SIG-M5 treated with dmso at 0.1 percent for 504 hours (cell line): ENCODE measurements at regions not wholly inside any gene's neighbourhood (a gene's known extent, or its start where the extent isn't known, plus 50 kb on each side); places are given as distances from the start of the nearest gene placed in this dataset.
"Not testable (repeated sequence)": the region's sequence is repeated elsewhere in the genome, so short reads cannot be mapped to it uniquely, and the experiment has no call there.

Experiments
- DNase-seq: peaks from one replicate; lab custom pipeline; 2025; ENCODE audit not compliant: unreplicated experiment; lab: John Stamatoyannopoulos, UW

GRCh38 chr1:173257805-173258204, 50.7 kb upstream of the TNFSF4 start:
- no peak for DNase-seq

DNA sequence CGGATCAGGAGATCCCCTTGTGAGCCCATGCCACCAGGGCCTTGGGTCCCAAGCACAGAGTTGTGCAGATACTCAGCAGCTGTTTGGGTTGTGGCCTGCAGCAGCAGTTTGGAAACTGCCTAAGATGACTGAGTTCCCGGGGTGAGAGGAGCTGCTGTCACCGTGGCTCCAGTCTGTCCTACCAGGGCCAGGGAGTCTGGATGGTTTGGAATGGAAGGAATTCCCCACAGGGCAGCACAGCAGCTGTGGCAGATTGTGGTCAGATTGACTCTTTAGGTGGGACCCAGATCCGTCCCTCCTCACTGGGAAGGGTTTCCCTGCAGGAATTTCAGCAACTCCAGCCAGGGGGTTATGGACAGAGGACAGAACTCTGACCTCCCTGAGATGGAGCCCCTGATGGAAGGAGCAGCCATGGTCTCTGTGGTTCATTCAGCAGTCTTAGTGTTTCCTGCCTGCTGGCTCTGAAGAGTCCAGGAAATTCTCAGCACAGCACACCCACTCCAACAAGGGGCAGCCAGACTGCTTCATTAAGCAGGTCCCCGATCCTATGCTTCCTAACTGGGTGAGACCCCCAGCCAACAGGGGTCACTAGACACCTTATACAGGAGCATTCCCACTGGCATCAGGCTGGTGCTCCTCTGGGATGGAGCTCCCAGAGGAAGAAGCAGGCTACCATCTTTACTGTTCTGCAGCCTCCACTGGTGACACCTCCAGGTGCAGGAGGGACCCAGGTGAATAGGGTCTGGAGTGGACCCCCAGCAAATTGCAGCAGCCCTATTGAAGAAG, 51.5 kb upstream of the TNFSF4 start:
- DNase-seq = no peak

- not testable (repeated sequence) for DNase-seq
These were observed 53.2 kb upstream of the TNFSF4 start for GRCh38 chr1:173260329-173260728.

- no peak for DNase-seq
These were observed 59.7 kb upstream of the TNFSF4 start for GRCh38 chr1:173266841-173267240.

DNA sequence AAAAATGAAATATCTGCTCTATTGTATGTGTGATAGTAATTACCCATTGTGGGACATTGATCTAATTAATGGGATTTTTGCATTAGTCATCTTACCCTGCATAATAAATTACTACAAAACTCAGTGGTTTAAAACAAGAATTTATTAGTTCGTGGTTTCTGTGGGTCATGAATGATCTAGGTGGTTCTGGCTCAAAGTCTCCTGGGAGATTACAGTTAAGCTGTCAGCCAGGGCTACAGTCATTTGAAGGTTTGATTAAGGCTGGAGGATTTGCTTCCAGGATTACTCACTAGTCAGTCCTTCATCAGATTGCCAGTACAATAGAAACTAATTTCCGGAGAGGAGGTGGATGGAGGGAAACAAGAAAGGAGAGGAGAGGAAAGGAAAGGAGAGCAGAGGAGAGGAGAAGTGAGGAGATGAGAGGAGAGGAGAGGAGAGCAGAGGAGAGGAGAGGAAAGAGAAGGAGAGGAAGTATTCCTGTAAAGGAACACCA, 60.4 kb upstream of the TNFSF4 start:
- DNase-seq = no peak

- DNase-seq = no peak
These were observed 61.1 kb upstream of the TNFSF4 start for GRCh38 chr1:173268261-173268660.

- no peak for DNase-seq
These were observed 61.7 kb upstream of the TNFSF4 start for GRCh38 chr1:173268786-173269277.

GRCh38 chr1:173269490-173270230, 62.5 kb upstream of the TNFSF4 start:
- DNase-seq = no peak

DNA sequence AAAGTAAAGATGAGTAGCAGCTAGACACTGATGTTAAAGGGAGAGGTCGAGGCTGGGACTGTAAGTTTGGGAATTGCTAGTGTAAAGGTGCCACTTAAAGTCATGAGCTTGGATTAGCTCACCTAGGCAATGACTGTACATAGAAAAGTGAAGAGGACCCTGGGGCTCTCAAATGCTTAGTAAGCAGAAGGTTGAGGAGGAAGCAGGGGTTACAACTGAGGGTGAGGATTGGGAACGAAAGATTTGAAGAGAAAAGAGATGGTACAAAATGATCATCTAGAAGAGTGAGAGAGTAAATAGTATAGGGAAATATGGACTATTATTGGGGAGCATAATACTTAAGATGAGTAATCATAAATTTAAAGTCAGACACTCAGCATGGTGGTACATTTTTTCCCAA, 63.1 kb upstream of the TNFSF4 start:
- DNase-seq = no peak

GRCh38 chr1:173271021-173271420, 63.9 kb upstream of the TNFSF4 start:
- DNase-seq = not testable (repeated sequence)

DNA sequence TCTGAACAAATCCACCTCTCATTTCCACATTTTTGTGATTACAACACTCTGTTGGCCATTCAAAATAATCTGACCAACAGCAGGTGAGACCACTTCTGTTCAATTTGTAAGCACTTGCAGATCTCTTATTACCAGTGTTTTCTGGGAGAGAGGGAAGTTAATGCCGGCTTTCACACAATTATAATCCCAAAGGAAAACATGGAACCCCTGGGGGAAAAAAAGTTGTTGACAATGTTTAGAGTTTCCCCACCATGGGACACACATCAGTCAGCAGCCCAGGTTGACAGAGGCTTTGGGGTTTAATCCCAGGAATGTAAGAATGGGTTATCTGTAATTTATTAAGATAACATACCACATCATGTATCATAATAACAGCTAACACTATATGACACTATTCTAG, 68.4 kb upstream of the TNFSF4 start:
- DNase-seq = no peak

- no peak for DNase-seq
These were observed 70.0 kb upstream of the TNFSF4 start for GRCh38 chr1:173276922-173277800.

DNA sequence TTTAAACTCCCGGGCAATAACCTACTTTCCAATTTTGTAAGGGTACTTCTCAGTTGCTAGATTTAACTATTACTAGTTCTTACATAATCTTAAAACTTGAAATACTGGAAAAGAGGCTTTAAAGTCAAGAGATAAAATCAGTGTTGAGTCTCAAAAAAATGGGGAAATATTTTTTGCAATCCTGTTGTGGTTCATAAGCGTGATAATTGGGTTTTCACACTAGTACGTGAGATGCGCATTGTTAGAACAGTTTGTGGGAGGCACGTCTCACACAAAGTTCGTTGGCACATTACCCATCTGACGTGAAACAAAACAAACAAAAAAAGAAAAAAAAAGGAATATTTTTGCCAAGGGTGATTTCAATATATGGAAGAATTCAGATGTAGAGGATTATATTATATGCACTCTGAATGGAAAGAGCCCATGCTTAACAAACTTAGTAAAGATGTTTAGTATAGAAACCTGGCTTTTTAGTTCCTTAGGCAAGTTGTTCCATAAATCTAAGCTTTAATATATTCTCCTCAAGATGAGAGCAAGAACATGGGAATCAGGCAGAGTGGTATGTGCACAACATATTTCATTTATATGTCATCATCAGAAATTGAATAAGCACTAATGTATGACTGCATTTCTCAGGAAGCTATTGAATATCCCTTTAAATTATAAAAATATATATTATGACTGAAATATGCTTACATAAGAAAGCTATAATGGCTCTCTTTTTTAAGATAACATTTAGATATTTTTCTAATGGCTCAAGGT, 73.9 kb upstream of the TNFSF4 start:
- no peak for DNase-seq

DNA sequence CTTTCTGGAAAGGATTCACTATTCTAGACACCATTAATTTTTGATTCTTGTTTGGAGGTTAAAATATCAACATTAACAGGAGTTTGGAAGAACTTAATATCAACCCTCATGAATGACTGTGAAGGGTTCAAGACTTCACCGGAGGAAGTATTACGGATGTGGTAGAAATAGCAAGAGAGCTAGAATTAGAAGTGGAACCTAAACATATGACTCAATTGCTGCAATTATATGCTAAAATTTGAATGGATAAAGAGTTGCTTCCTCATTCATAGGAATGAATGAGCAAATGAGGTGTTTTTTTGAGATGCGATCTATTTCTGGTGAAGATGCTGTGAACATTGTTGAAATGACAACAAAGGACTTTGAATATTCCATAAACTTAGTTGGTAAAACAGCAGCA, 77.9 kb upstream of the TNFSF4 start:
- DNase-seq = peak; percentile 9

DNA sequence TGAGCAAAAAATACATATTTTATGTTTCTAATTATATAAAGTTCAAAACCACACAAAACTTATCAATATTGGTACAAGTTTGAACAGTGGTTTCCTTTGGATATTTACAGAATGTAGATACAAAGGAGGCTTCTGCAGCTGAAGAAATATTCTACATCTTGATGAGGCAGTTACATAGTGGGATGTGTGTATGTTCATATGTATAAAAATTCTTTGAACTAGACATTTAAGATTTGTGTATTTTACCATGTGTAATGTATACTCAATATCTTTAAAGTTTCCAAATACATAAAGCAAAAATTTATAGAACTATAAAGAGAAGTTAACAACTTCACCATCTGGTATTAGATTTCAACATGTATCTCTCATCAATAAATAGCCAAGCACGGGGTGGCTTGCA, 80.7 kb upstream of the TNFSF4 start:
- DNase-seq = no peak

GRCh38 chr1:173293756-173294155, 86.6 kb upstream of the TNFSF4 start:
- DNase-seq = no peak

DNA sequence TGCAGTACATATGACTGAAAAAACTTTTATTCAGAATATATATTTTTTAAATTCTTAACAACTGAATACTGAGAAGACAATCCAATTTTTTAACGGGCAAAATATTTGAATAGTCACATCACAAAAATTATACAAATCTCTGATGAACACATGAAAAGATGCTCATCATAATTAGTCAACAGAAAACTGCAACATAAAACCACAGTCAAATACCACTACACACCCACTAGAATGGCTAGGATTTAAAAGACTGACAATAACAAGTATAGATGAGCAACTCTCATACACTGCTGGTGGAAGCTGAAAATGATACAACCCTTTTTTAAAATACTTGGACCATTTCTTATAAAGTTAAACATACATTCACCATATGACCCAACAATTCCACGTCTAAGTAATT, 87.7 kb upstream of the TNFSF4 start:
- DNase-seq = no peak

GRCh38 chr1:173295391-173295790, 88.3 kb upstream of the TNFSF4 start:
- no peak for DNase-seq

DNA sequence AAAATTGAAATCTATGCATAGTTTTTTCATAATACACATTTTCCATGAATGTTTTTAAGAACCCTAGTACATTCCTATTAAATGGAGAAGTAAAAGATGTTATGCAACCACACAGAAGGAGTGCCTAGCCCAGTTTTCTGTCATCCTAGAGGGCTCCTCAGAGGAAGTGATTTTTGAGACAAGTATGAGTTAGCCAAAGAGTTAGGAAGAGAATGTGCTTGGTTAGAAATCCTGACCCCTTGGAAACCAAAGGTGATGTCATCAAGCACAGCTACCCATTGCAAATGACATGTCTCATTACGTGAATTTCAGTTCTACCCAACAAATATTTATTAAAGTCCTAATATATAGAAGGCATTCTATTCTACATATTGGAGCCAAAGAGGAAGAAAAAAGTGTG, 88.9 kb upstream of the TNFSF4 start:
- peak; percentile 56 for DNase-seq

GRCh38 chr1:173297798-173298391, 90.8 kb upstream of the TNFSF4 start:
- DNase-seq = no peak
